ENCODE measurements at regions not wholly inside any gene's neighbourhood (a gene's known extent, or its start where the extent isn't known, plus 50 kb on each side); places are given as distances from the start of the nearest gene placed in this dataset.

- no peak for TF ChIP-seq ZNF791 (tag by site-specific recombination; IDR thresholded peaks at IDR 0.05)
- TF ChIP-seq ZNF280D (tag by site-specific recombination; IDR thresholded peaks at IDR 0.05) = no peak
- no peak for TF ChIP-seq ZNF18 (tag by site-specific recombination; IDR thresholded peaks at IDR 0.05)
Observed at GRCh38 chr4:106628586-106629267, 260.1 kb upstream of the GIMD1 start (continued).

GRCh38 chr4:106627051-106627450, 258.5 kb upstream of the GIMD1 start:
- no peak overlapping the region for H3K27ac ChIP-seq (ENCODE audit: extremely low read depth, low read depth, low read length)
- H3K9me3 ChIP-seq (ENCODE audit: control insufficient read depth, insufficient read depth, low read depth, low read length) = no peaks in the 10 kb centered on the region
- ChIA-PET CTCF (no interaction called here), POLR2A (no interaction called here)
- H3K4me1 ChIP-seq (ENCODE audit: control insufficient read depth, insufficient read depth, low read length) = no peaks in the 10 kb centered on the region
- no peaks in the 10 kb centered on the region for H3K36me3 ChIP-seq (ENCODE audit: control insufficient read depth in 2 of 2, insufficient read depth in 1 of 2, low read length in 2 of 2)
- no peak overlapping the region for H3K4me3 ChIP-seq (ENCODE audit: low read depth, low read length)
- TF ChIP-seq ZSCAN16 (tag by site-specific recombination; IDR thresholded peaks at IDR 0.05) (no peak), MEIS1 (CRISPR knock-in tag; IDR thresholded peaks at IDR 0.05; ENCODE audit: borderline replicate concordance) (no peak), PBX3 (CRISPR knock-in tag; IDR thresholded peaks at IDR 0.05) (no peak), ZNF146 (tag by site-specific recombination; IDR thresholded peaks at IDR 0.05) (no peak), ZBTB26 (tag by site-specific recombination; optimal IDR thresholded peaks at IDR 0.05) (no peak), ZNF580 (tag by site-specific recombination; IDR thresholded peaks at IDR 0.05) (no peak)

- no peaks in the 10 kb centered on the region for H3K9me3 ChIP-seq (ENCODE audit: control insufficient read depth, insufficient read depth, low read depth, low read length)
- H3K27ac ChIP-seq (ENCODE audit: extremely low read depth, low read depth, low read length) = no peak overlapping the region
- no peaks in the 10 kb centered on the region for H3K36me3 ChIP-seq (ENCODE audit: control insufficient read depth in 2 of 2, insufficient read depth in 1 of 2, low read length in 2 of 2)
- no peaks in the 10 kb centered on the region for H3K4me1 ChIP-seq (ENCODE audit: control insufficient read depth, insufficient read depth, low read length)
- ChIA-PET CTCF (no interaction called here), POLR2A (no interaction called here)
- no peak overlapping the region for H3K4me3 ChIP-seq (ENCODE audit: low read depth, low read length)
- TF ChIP-seq ZNF704 (tag by site-specific recombination; IDR thresholded peaks at IDR 0.05) = no peak
- TF ChIP-seq ZBTB17 (tag by site-specific recombination; IDR thresholded peaks at IDR 0.05) = no peak
- TF ChIP-seq GLIS2 (tag by site-specific recombination; IDR thresholded peaks at IDR 0.05) = no peak
- TF ChIP-seq ZNF76 (tag by site-specific recombination; IDR thresholded peaks at IDR 0.05; ENCODE audit: borderline replicate concordance, low read depth) = no peak
- TF ChIP-seq ZNF660 (tag by site-specific recombination; IDR thresholded peaks at IDR 0.05) = no peak
- no peak for TF ChIP-seq ZBTB7A (tag by site-specific recombination; IDR thresholded peaks at IDR 0.05; ENCODE audit: low read depth)
- no peak for TF ChIP-seq ZNF37A (tag by site-specific recombination; IDR thresholded peaks at IDR 0.05)
- no peak for TF ChIP-seq ZNF580 (tag by site-specific recombination; IDR thresholded peaks at IDR 0.05)
- no peak for TF ChIP-seq ZNF350 (tag by site-specific recombination; IDR thresholded peaks at IDR 0.05)
- TF ChIP-seq CTCF (tag by site-specific recombination; IDR thresholded peaks at IDR 0.05) = no peak
- TF ChIP-seq ZNF629 (tag by site-specific recombination; IDR thresholded peaks at IDR 0.05) = no peak
- TF ChIP-seq PRDM1 (tag by site-specific recombination; IDR thresholded peaks at IDR 0.05) = no peak
- TF ChIP-seq PBX3 (CRISPR knock-in tag; IDR thresholded peaks at IDR 0.05) = no peak
- TF ChIP-seq ZNF133 (tag by site-specific recombination; IDR thresholded peaks at IDR 0.05) = no peak
Observed at GRCh38 chr4:106624671-106625070, 256.1 kb upstream of the GIMD1 start.
